Fibroblast of skin of back (primary cell): ENCODE measurements at regions not wholly inside any gene's neighbourhood (a gene's known extent, or its start where the extent isn't known, plus 50 kb on each side); places are given as distances from the start of the nearest gene placed in this dataset.

Experiments used
- DNase-seq: peaks from one replicate; pipeline ENCODE4 v3.0.0-alpha.2; 2013

DNA sequence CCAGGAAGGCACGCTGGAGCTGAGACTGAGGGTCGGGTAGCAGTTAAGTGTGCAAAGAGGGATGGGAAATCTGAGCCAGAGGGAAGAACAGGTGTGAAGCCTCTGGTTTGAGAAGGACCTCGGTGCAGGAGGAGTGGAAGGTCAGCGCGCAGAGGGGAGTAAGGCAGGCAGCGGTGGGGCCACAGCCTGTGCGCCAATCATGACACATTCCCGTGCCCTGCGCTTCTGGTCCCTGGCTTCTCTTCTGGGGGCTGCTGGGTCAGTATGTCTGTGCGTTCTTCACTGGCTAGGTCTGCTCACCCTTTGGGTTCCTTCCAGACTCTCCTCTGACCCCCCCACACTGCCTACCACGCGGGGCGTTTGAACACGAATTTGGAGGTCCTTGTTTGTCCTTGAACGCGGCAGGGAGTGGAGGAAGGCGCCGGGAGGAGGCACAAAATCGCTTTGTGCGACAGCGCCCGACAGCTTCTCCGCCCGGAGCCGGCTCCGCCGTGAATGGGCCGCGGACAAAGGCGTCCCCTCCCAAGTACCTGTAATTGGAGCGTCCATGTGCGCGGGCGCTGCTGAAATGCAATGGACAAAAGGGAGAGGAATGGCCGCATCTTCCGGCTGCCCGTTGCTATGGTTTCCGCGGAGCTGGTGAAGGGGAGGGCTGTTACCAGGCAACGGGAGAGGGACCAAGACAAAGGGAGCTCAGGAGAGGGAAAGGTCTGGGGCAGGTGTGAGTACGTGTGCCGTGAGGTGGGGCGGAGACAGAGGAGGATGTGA lies 207.2 kb upstream of the SRRM4 start:
- DNase-seq, result no peak

DNA sequence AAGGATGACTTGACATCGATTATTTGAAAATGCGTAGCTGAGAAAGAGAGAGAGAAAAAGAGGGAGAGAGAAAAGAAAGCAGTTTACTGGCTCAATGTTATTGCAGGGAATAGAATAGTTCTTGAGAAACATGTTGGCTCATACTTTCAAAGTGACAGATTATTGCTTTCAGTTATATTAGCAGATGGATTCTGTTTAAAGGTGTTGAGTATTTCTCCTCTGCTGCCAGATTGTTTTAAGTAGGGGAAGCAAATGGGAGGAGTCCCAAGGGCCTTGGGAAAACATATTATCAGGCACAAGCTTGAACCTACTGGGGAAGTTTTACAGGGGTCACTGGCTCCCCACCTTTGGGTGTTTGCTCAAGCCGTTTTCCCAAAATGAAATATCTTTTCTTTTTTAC lies 203.8 kb upstream of the SRRM4 start:
- DNase-seq, result no peak

DNA sequence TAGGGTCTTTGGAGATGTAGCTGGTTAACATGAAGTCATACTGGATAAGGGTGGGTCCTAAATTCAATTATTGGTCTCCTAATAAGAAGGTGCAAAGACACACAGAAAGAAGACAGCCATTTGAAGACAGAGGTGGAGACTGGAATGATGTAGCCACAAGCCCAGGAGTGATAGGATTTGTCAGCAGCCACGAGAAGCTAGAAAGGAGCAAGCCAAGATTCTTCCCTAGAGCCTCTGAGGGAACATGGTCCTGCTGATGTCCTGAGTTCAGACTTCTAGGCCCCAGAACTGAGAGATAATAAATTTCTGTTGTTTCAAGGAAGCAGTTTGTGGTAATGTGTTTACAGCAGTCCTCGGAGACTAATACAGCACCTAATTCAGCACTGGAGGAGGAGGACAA lies 203.3 kb upstream of the SRRM4 start:
- DNase-seq, result no peak

DNA sequence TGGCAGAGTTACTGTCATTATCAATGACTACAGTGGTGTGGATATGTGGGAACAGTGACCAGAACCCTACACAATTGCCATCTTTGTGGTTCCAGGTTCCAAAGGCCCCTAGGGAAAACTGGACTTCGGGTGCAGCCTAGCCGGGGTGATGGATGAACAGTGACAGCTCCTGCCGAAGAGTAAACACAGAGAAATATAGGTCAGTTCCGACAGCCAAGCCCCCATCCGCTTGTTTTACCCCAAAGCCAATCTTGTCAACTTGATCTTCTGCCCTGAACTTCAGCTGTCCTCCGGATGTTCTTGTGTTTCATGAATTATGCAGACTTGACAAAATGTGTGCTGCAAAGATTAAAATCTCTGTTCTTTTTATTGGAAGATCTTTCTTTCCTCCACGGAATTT lies 200.4 kb upstream of the SRRM4 start:
- DNase-seq, result no peak

- no peak for DNase-seq
These were observed 199.6 kb upstream of the SRRM4 start for GRCh38 chr12:118781692-118782091.

DNA sequence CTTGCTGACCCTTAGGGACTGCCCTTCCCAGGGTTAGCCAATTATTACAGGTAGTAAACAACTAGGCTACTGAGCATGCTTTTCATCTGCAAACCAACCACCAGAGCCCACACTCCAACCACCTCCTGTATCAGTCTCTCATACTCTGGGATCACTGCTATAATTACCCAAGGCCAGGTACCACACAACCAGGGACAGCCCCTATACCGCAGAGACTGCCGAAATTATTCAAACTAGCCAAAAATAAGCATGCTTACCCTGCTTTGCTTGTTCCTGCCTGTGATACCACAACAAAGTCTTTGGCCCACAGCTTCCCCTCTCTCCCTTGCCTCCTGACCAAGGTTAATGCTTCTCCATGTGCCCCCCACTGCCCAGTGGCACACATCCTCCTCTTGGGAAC lies 197.6 kb upstream of the SRRM4 start:
- DNase-seq, result no peak

- no peak for DNase-seq
These were observed 190.8 kb upstream of the SRRM4 start for GRCh38 chr12:118790578-118790977.

GRCh38 chr12:118813778-118814357 lies 167.5 kb upstream of the SRRM4 start:
- DNase-seq, result no peak

DNA sequence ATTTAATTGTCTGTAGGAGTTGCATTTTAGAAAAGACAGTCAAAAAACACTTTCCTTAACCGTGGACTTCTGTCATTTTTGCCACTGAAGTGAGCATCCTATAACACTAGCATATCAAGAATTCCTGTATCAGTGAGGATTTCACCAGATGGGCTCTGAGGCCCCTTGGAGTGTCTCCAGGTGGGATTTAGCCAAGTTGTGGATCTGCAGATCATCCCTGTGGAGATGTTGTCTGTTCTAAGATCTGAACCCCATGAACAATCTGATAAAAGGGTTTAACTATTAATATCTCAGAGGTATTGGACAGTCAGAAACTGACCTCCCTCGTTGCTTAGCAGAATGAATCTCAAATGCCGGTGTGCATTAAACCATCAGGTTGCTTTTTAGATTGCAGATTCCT lies 165.0 kb upstream of the SRRM4 start:
- DNase-seq, result no peak

DNA sequence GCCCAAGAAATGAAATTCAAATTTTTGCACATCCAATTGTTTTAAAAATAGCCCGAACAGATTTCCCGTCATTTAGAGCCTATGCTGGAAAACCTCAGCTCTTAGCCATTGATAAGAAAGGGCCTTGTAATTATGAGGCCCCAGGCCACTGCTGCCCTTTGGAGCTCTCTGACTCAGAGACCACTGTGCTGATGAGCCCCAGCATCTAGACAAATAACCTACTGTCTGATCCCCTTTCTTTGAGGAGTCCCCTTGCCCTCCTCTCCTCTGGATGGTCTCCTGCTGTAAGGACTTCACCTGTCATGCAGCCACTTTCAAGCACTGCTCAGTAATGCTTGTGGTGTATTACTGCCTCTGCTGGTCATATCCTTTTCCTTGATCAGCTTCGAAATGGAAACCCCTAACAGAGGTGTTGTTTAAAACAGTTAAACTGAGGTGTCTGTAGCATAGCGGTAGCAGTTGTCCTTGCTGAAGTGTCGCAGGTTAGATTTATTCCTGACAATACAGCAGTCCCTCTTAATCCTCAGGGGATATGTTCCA lies 159.9 kb upstream of the SRRM4 start:
- no peak for DNase-seq

GRCh38 chr12:118822512-118822911 lies 158.8 kb upstream of the SRRM4 start:
- DNase-seq, result no peak

DNA sequence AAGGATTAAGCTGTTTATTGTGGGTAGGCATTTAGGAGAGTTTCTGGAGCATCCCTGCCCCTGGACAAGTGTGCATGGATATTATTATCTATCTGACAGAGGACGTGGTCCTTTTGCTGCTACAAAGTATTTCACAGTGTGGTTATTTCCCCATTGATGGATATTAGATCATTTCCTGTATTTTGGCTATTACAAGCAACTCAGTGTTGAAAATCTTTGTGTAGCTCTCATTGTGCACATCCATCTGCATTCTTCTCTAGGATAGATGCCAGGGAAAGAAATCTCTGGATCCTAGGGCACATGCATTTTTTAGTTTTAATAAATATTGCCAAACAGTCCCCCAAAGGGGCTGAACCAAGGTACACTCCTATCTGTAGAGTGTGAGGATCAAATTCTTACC lies 154.3 kb upstream of the SRRM4 start:
- DNase-seq, result no peak

DNA sequence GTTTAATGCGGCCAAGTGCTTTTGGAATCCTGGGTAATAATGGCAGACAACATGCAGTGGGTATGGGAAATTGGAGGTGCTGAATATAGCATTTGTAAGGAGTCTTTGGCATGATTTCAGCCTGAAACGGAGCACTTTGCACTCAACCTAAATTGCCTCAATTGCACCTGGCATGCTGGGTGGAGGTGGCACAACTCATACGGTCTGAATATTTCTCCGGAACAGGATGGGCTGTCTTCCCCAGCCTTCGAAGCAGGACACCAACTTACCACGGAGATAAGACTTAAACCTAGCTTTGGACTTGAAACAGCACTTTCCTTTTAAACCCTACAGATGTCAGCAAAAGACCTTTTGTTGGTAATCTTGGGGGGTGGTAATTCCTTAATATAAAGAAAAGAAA lies 153.7 kb upstream of the SRRM4 start:
- no peak for DNase-seq

DNA sequence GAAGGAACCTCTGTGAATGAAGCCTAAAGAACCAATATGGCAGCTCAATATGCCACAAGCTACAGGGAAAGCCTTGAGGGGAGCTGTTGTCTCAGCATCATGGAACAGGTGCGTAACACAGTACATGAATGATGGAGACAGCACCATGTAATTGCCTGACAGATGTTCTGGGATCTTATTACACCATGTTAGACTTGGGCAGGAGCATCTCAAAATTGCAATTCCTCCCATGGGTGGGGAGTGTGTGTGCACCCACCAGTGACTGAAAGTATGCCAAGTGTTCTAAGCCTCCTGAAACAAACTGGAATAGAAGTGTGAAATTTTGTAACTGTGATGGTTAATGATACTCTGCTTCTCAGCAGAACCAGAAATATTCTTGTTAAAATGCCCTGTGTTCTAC lies 151.0 kb upstream of the SRRM4 start:
- DNase-seq, result no peak

DNA sequence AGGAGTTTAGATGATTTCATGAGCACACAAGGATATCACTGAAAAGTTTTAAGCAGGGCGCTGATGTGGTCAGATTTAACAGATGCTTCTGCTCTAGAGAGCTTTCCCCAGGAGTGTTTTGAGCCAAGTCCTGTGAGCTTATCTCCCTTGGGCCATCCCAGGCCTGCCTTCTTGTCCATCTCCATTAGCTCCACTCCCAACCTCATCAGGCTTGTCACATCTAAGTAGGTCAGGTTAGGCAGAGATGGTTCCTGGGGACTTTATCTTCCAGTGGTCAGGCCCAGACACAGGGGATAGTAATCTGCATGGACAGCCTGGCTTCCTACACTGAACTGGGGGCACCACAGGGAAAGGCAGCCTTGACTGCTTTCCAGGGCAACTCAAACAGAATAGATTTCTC lies 145.4 kb upstream of the SRRM4 start:
- DNase-seq, result no peak

DNA sequence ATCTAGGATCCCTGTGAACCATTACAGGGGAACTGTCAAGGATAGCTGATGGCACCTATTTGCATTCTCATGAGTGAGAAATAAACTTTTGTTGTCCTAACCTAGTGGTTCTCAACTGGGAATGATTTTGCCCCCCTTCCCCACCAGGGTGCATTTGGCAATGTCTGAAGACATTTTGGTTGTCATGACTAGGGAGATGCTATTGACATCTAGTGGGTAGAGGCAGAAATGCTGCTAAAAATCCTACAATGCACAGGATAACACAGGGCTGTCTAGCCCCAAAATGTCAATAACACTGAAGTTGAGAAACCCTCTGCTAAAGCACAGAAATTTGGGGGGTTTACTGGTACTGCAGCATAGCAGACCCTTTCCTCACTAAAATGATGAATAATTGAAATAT lies 140.9 kb upstream of the SRRM4 start:
- no peak for DNase-seq

DNA sequence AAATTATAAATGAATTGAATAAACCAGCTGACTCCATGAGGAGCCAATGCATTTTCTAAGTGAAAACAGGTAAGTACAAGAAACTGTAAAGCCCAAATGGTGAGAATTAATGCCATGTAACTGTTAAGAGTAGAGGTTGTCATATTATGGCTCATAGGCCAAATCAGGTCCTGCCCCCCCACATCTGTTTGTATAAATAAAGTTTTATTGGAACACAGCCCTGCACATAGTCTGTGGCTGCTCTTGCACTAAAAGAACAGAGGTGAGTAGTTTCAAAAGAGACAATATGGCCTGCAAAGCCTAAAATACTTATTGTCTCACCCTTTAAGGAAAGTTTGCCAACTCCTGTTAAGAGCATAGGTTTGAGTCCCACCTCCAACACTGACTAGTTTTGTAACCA lies 140.5 kb upstream of the SRRM4 start:
- DNase-seq, result no peak

DNA sequence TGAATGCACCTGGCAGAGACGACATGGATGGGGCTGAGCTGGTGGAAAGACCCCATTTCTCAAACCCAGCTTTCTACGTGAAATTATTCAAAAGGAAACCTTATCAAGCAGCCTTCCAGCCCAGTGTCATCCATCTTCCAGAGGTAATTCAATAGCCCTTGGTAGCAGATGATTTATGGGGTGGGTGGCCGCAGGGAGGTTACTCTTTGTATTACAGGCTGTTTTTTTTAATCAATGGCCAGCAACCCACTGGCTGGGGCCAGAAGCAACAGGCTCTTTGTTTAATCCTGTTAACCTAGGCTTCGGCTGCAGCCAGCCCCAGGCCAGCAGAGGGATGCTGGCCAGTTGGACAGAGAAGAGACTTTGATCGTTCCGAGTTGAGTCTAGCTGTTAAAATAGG lies 139.8 kb upstream of the SRRM4 start:
- DNase-seq, result no peak

DNA sequence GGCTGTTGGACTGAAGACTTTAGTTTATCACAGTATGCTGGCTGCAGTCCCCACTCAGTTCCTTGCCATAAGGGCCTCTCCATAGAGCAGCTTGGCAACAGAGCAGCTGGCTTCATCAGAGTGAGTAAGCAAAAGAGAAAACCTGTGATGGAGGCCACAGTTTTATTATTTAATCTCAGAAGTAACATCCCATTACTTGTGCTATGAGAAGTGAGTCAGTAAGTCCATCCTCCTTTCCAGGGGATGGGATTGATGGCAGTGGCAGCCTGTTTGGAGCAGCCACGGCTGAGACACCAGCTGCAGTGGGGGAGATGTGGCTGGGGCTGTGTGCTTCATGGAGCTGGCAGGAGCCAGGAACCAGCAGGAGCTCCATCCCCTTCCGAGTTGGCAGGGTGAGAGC lies 138.5 kb upstream of the SRRM4 start:
- no peak for DNase-seq

DNA sequence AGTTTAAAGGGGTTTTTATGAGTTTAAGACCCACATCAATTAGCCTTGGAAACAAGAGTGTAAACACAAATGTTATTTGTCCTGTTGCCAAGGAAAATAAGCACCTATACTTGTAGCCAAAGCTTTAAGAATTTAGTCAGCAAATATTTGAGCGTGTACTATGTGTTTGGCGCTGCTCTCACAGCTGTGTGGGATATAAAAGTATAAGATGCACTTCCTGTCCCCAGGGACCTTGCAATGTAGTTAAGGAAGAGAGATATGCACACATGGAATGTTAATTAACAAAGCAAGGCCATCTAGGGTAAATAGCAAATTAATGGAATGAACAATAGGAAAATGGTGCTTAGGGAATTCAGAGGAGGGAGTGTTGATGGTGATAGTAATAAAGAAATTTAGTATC lies 134.9 kb upstream of the SRRM4 start:
- DNase-seq, result no peak

- peak; percentile 1 for DNase-seq
These were observed 131.0 kb upstream of the SRRM4 start for GRCh38 chr12:118850244-118850825.

DNA sequence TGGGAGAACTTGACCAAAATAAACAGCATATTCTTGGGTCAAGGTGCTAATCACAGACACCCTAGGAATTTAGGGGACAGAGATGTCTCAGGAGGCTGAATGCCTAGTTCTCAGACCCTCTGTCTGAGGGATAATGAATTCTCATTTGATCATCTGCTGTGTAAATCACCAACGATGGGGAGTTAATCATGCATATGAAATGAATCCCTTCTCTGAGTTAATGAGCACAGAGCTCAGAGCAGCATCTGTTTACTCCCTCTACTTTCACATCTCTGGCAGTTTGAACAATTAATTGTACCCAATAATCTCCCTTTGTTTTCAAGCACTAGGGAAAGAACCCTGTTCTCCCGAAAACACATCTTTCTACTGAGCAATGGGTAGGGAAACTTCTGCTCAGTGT lies 129.4 kb upstream of the SRRM4 start:
- no peak for DNase-seq

DNA sequence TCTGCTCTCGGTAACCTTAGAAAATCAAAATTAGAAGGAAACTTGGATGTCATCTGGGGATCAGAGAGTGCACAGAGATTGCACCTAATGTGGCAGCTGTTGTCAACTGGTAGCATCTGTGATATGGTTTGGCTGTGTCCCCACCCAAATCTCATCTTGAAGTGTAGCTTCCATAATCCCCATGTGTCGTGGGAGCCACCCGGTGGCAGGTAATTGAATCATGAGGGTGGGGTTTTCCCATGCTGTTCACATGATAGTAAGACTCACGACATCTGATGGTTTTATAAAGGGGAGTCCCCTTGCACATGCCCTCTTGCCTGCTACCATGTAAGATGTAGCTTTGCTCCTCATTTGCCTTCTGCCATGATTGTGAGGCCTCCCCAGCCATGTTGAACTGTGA lies 127.7 kb upstream of the SRRM4 start:
- peak; percentile 0 for DNase-seq

DNA sequence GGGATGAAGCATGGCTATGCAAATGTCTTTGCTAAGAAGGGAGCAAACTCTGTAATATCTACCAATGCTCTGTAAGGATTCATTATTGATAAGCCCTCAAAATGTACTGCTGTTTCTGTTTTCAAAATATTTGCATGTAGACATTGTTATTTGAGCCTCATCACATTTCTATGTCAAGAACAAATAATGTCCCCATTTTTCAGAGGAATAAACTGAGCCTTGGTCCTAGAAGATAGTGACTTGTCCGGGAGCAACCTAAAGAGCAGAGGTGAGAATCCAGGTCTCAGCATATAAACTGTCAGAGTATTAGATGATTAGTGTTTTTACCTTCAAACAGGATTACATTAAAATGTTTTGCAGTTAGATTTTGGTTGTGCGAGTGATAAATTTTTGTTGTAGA lies 125.5 kb upstream of the SRRM4 start:
- DNase-seq, result no peak
